ENCODE measurements at regions not wholly inside any gene's neighbourhood (a gene's known extent, or its start where the extent isn't known, plus 50 kb on each side); places are given as distances from the start of the nearest gene placed in this dataset.
"Not testable (repeated sequence)": the region's sequence is repeated elsewhere in the genome, so short reads cannot be mapped to it uniquely, and the experiment has no call there.

DNA sequence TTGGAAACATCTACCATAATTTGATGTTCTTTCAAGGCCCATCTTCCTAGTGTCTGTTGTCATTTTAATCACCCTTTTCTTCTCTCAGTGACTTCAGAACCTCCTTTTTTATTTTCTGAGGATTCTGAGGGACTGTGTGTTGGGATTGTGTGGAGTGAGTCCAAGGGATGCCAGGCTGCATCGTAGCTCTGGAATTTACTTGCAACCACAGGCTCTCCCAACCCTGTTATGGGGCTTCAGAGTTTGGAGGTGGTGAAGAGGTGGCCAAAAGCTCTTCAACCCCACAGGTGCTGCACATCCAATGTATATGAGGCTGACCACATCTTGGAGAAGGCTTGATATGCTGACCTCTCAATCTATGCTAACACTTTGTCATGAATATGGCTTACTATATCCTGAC lies 79.5 kb upstream of the GPR141 start:
- no peak overlapping the region for H3K27ac ChIP-seq
- DNase-seq, result no peak
- no peaks in the 10 kb centered on the region for H3K27me3 ChIP-seq
- H3K4me1 ChIP-seq, result no peaks in the 10 kb centered on the region
- H3K36me3 ChIP-seq, result no peaks in the 10 kb centered on the region
- H3K9me3 ChIP-seq, result no peaks in the 10 kb centered on the region
- H3K4me3 ChIP-seq, result no peak overlapping the region
- TF ChIP-seq CTCF (IDR thresholded peaks at IDR 0.05) (no peak), POLR2A (IDR thresholded peaks at IDR 0.05) (no peak)
- intact Hi-C loops (cut with DNase I; ENCODE audit: low total_unique reads), result no loop called here

GRCh38 chr7:37617406-37617805 lies 66.2 kb upstream of the GPR141 start:
- H3K27ac ChIP-seq; DNase-seq; H3K4me3 ChIP-seq; intact Hi-C loops (cut with DNase I; ENCODE audit: low total_unique reads); H3K4me1 ChIP-seq; H3K27me3 ChIP-seq; H3K9me3 ChIP-seq; H3K36me3 ChIP-seq: not testable (repeated sequence)

DNA sequence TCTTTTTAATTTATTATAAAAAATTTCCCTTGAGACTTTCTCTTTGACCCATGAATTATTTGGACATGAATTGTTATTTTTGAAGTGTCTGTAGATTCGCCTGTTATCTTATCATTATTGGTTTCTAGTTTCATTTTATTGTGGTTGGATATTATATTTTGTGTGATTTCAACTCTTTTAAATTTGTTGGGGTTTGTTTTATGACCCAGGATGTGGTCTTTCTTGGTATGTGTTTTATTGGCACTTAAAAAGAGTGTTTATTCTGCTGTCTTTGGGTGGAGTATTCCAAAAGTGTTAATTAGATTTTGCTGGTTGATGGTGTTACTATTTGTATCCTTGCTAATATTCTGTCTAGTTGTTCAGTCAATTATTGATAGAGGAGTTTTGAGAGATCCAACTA lies 50.5 kb upstream of the GPR141 start:
- intact Hi-C loops (cut with DNase I; ENCODE audit: low total_unique reads), result no loop called here

More for the DNA sequence above, 50.5 kb upstream of the GPR141 start:
- Histone ChIP-seq H3K36me3 (no peaks in the 10 kb centered on the region), H3K27me3 (no peaks in the 10 kb centered on the region), H3K27ac (no peak overlapping the region), H3K4me3 (no peak overlapping the region), H3K4me1 (no peaks in the 10 kb centered on the region), H3K9me3 (no peaks in the 10 kb centered on the region)
- no peak for DNase-seq
- no peak for TF ChIP-seq POLR2A (IDR thresholded peaks at IDR 0.05)
- TF ChIP-seq CTCF (IDR thresholded peaks at IDR 0.05), result no peak

Data from uterus (tissue), 3 donors.